B cell (primary cell): ENCODE measurements at regions not wholly inside any gene's neighbourhood (a gene's known extent, or its start where the extent isn't known, plus 50 kb on each side); places are given as distances from the start of the nearest gene placed in this dataset.

Source experiments
- ATAC-seq: fragments of 200-7000 bp; cut with Tn5 transposase; one replicate; pipeline ENCODE4 v1.10.0; 2021; ENCODE audit warnings: low read depth, mild to moderate bottlenecking, moderate number of reproducible peaks, moderate library complexity
- CTCF ChIA-PET: fragments of 350-600 bp; sonication (Branson Sonifier 250); formaldehyde crosslinking; loops from one replicate; lab custom pipeline; 2021; ENCODE audit warnings: antibody characterized with exemption, inconsistent platforms; lab: Charles Lee
- POLR2A ChIA-PET: fragments of 350-600 bp; sonication (Branson Sonifier 250); formaldehyde crosslinking; loops from one replicate; lab custom pipeline; 2021; ENCODE audit warnings: antibody characterized with exemption; lab: Charles Lee
- DNase-seq: peaks from one replicate; pipeline ENCODE4 v3.0.0; 2013
- H2AFZ ChIP-seq: 2 replicates; pipeline ENCODE4 v1.6.1; 2012; ENCODE audit warnings: mild to moderate bottlenecking, low read depth, low read length; ENCODE audit not compliant: insufficient read depth, poor library complexity, severe bottlenecking
- H3K27ac ChIP-seq, 2 donors: 1 replicate in 1 of 2; 2 replicates in 1 of 2; pipeline ENCODE4 v1.5.1; 2012 to 2013; ENCODE audit warnings: low read length in 2 of 2, mild to moderate bottlenecking in 2 of 2, moderate library complexity in 1 of 2
- H3K27me3 ChIP-seq, 4 experiments: fragments of 200-600 bp in 1 of 4; sonication (generic) in 1 of 4; replicated peaks in 1 of 4; 1 replicate in 2 of 4; 2 replicates in 2 of 4; pipeline versions ENCODE4 v1.6.1 to v1.7.0; 2013 to 2016; ENCODE audit warnings: low read length in 3 of 4, mild to moderate bottlenecking in 2 of 4, mixed read lengths in 1 of 4, moderate library complexity in 1 of 4; ENCODE audit not compliant: insufficient read depth in 4 of 4, control insufficient read depth in 3 of 4; ENCODE audit errors: control extremely low read depth in 1 of 4
- H3K36me3 ChIP-seq, 2 experiments: replicated peaks in 1 of 2; 1 replicate in 1 of 2; 2 replicates in 1 of 2; pipeline versions ENCODE4 v1.6.1 to v1.7.1; 2013; ENCODE audit warnings: low read length in 1 of 2; ENCODE audit not compliant: insufficient read depth in 2 of 2, control insufficient read depth in 1 of 2; ENCODE audit errors: control extremely low read depth in 1 of 2, extremely low read depth in 1 of 2
- H3K4me1 ChIP-seq, 2 donors: fragments of 200-600 bp in 1 of 2; sonication (generic) in 1 of 2; 1 replicate in 1 of 2; 2 replicates in 1 of 2; pipeline versions ENCODE4 v1.5.1 to v1.6.1; 2013 to 2017; ENCODE audit warnings: low read length in 2 of 2; ENCODE audit not compliant: control insufficient read depth in 2 of 2, insufficient read depth in 2 of 2
- H3K4me2 ChIP-seq: replicated peaks from 2 replicates; pipeline ENCODE3; 2012; ENCODE audit warnings: mild to moderate bottlenecking, low read depth, low read length; ENCODE audit not compliant: poor library complexity, severe bottlenecking
- H3K4me3 ChIP-seq, 5 experiments: fragments of 200-600 bp in 1 of 5; sonication (generic) in 1 of 5; 1 replicate in 3 of 5; 2 replicates in 2 of 5; pipeline versions ENCODE4 v1.5.1 to v1.7.0; 2011 to 2016; ENCODE audit warnings: low read length in 4 of 5, mild to moderate bottlenecking in 4 of 5, low read depth in 2 of 5, control low read depth in 1 of 5, moderate library complexity in 1 of 5; ENCODE audit not compliant: insufficient read depth in 1 of 5; ENCODE audit errors: control extremely low read depth in 1 of 5, extremely low read depth in 1 of 5
- H3K79me2 ChIP-seq: fragments of 200-600 bp; sonication (generic); one replicate; pipeline ENCODE4 v1.6.0; 2016; ENCODE audit warnings: low read length; ENCODE audit not compliant: control insufficient read depth, insufficient read depth
- H3K9ac ChIP-seq: fragments of 200-600 bp; sonication (generic); 2 replicates; pipeline ENCODE4 v1.6.1; 2017; ENCODE audit warnings: mild to moderate bottlenecking, low read length, moderate library complexity
- H3K9me3 ChIP-seq, 3 donors: one replicate each; pipeline versions ENCODE4 v1.6.1 to v1.7.1; 2013; ENCODE audit warnings: low read length in 2 of 3; ENCODE audit not compliant: control insufficient read depth in 2 of 3, insufficient read depth in 1 of 3; ENCODE audit errors: control extremely low read depth in 1 of 3
- H4K20me1 ChIP-seq: 2 replicates; pipeline ENCODE4 v1.6.0; 2012; ENCODE audit warnings: mild to moderate bottlenecking, low read length; ENCODE audit not compliant: insufficient read depth, control insufficient read depth, poor library complexity, severe bottlenecking
- H3K27ac Mint-ChIP-seq: one replicate; pipeline ENCODE4 v1.8.0; 2021; ENCODE audit warnings: mixed read lengths
- H3K27me3 Mint-ChIP-seq: one replicate; pipeline ENCODE4 v1.8.0; 2021; ENCODE audit warnings: mixed read lengths
- H3K4me1 Mint-ChIP-seq: one replicate; pipeline ENCODE4 v1.8.0; 2021; ENCODE audit warnings: mixed read lengths
- H3K4me3 Mint-ChIP-seq: one replicate; pipeline ENCODE4 v1.8.0; 2021; ENCODE audit warnings: mixed read lengths
- H3K9me3 Mint-ChIP-seq: one replicate; pipeline ENCODE4 v1.8.0; 2022; ENCODE audit warnings: mixed read lengths; ENCODE audit not compliant: insufficient read depth
- CTCF ChIP-seq: fragments of 200-600 bp; IDR thresholded peaks from one replicate; pipeline ENCODE4 v1.8.0; 2022; ENCODE audit warnings: antibody characterized with exemption, mild to moderate bottlenecking
- EZH2 ChIP-seq: IDR thresholded peaks from 2 replicates; pipeline ENCODE4 v1.6.1; 2012; ENCODE audit warnings: borderline replicate concordance, low read depth, mild to moderate bottlenecking, moderate library complexity, low read length; ENCODE audit not compliant: insufficient read depth, poor library complexity, severe bottlenecking
- WGBS: methylation state at CpG from one replicate; pipeline ENCODE4 v1.1.5; 2013; ENCODE audit warnings: missing lambda C conversion rate; ENCODE audit not compliant: insufficient coverage; 5-methylcytosine and 5-hydroxymethylcytosine counted together
- intact Hi-C: fragments of 100-400 bp; cut with micrococcal nuclease; formaldehyde crosslinking; loops from one replicate; pipeline ENCODE4 v1.10.0; 2022

GRCh38 chr11:106379712-106380111, 302.2 kb downstream of the AASDHPPT start:
- CTCF ChIA-PET: no interaction called here
- TF ChIP-seq CTCF (no peak), EZH2 (no peak)
- Mint-ChIP-seq H3K27me3 (no peaks in the 10 kb centered on the region), H3K27ac (no peak overlapping the region), H3K9me3 (peaks cover 4% of the 10 kb centered on the region), H3K4me1 (no peaks in the 10 kb centered on the region), H3K4me3 (no peak overlapping the region)
- Histone ChIP-seq H3K79me2 (no peaks in the 10 kb centered on the region), H3K9me3 (no peaks in the 10 kb centered on the region), H3K9ac (no peak overlapping the region), H3K4me1 (no peaks in the 10 kb centered on the region), H4K20me1 (no peaks in the 10 kb centered on the region), H3K36me3 (no peaks in the 10 kb centered on the region), H2AFZ (no peak overlapping the region), H3K27ac (no peak overlapping the region), H3K4me3 (no peak overlapping the region), H3K27me3 (no peaks in the 10 kb centered on the region), H3K4me2 (no peak overlapping the region)
- WGBS: no CpG with 5 or more reads among the region's 1 CpG
- POLR2A ChIA-PET: no interaction called here
- ATAC-seq: no peak
- no peak for DNase-seq
- intact Hi-C loops: no loop called here

- H3K36me3 ChIP-seq: no peaks in the 10 kb centered on the region
- H3K9me3 ChIP-seq: no peaks in the 10 kb centered on the region
- H3K27ac ChIP-seq: no peak overlapping the region
- Mint-ChIP-seq H3K27me3 (no peaks in the 10 kb centered on the region), H3K9me3 (peaks cover 4% of the 10 kb centered on the region), H3K4me3 (no peak overlapping the region), H3K4me1 (no peaks in the 10 kb centered on the region), H3K27ac (no peak overlapping the region)
- H3K27me3 ChIP-seq: no peaks in the 10 kb centered on the region
- ChIA-PET CTCF (no interaction called here), POLR2A (no interaction called here)
- DNase-seq: no peak
- no peak overlapping the region for H2AFZ ChIP-seq
- 100% methylated on average over 2 of the region's 3 CpGs for WGBS
- H3K4me3 ChIP-seq: no peak overlapping the region
- TF ChIP-seq EZH2: no peak
- TF ChIP-seq CTCF: no peak
- H4K20me1 ChIP-seq: no peaks in the 10 kb centered on the region
- no peak for ATAC-seq
- no peak overlapping the region for H3K9ac ChIP-seq
- no peaks in the 10 kb centered on the region for H3K79me2 ChIP-seq
- no peaks in the 10 kb centered on the region for H3K4me1 ChIP-seq
- no peak overlapping the region for H3K4me2 ChIP-seq
- intact Hi-C loops: no loop called here
These were observed 304.4 kb downstream of the AASDHPPT start for GRCh38 chr11:106381895-106382294.
